ENCODE measurements at regions not wholly inside any gene's neighbourhood (a gene's known extent, or its start where the extent isn't known, plus 50 kb on each side); places are given as distances from the start of the nearest gene placed in this dataset.

DNA sequence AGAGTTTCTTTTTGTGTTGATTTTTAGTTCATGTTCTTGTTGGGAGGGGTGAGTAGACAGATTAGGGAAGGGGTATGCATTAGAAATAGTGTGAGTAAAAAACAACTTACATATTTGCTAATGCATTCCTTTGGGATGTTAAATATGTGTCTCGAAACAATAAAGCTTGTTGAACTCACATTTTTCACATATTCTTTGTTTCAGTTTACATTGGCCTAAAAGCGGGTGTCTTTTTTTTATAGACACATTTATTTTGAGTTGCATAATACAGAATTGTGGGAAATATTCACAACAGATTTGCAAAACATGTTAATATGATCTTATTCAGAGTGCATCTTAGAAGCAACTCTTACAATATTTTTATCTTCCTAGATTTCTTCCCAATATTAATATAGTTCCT lies 337.5 kb upstream of the CNTNAP2 start:
- H3K9me3 ChIP-seq: peaks cover 19% of the 10 kb centered on the region
- TF ChIP-seq, protein P1, sequence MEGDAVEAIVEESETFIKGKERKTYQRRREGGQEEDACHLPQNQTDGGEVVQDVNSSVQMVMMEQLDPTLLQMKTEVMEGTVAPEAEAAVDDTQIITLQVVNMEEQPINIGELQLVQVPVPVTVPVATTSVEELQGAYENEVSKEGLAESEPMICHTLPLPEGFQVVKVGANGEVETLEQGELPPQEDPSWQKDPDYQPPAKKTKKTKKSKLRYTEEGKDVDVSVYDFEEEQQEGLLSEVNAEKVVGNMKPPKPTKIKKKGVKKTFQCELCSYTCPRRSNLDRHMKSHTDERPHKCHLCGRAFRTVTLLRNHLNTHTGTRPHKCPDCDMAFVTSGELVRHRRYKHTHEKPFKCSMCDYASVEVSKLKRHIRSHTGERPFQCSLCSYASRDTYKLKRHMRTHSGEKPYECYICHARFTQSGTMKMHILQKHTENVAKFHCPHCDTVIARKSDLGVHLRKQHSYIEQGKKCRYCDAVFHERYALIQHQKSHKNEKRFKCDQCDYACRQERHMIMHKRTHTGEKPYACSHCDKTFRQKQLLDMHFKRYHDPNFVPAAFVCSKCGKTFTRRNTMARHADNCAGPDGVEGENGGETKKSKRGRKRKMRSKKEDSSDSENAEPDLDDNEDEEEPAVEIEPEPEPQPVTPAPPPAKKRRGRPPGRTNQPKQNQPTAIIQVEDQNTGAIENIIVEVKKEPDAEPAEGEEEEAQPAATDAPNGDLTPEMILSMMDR (IDR thresholded peaks at IDR 0.05): no peak
- no peaks in the 10 kb centered on the region for H3K36me3 ChIP-seq (ENCODE audit: low read depth)
- DNase-seq (no peak), ATAC-seq (no peak)
- H3K4me1 ChIP-seq (ENCODE audit: low read depth): no peaks in the 10 kb centered on the region
- H3K4me3 ChIP-seq: no peak overlapping the region
- intact Hi-C loops (cut with DNase I, micrococcal nuclease): no loop called here

DNA sequence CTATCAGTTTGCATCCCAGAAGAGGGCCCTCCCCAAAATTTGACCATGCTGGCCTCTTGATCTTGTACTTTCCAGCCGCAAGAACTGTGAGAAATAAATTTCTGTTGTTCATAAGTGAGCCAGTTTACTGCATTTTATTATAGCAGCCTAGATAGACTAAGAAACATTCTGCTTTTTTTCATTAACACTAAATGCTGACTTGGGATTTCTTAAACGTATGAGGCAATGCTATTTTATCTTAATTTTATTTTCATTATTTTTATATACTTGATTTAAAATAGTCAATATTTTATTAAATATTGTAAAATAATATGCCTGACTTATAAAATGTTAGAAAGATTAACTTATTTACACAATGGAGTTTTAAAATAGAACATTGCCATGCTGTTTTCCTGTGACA lies 341.8 kb upstream of the CNTNAP2 start:
- no peak for ATAC-seq
- TF ChIP-seq, protein P1 (IDR thresholded peaks at IDR 0.05): no peak
- peaks cover 13% of the 10 kb centered on the region for H3K9me3 ChIP-seq
- DNase-seq: no peak
- H3K4me1 ChIP-seq (ENCODE audit: low read depth): no peaks in the 10 kb centered on the region
- no peaks in the 10 kb centered on the region for H3K36me3 ChIP-seq (ENCODE audit: low read depth)
- intact Hi-C loops (cut with DNase I, micrococcal nuclease): no loop called here
- H3K4me3 ChIP-seq: no peak overlapping the region

DNA sequence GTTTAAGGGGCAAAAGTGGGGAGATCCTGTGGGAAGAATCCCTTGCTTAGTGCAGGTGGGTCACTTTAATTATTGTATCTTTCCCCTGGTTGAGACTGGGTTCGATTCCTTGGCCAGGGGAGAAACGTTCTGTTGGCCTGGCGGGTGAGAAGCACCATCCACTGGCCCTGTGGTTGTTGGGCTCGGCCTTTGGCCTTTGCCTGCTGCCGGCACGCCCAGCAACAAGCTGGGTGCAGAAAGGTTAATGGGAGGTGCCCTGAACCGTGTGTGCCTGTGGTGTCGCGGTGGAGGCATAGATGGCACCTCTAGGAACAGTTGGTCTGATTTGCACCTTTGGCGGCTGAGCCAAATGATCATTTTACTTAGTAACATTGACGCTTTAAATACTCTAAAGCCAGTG lies 363.6 kb upstream of the CNTNAP2 start:
- peaks cover 35% of the 10 kb centered on the region for H3K9me3 ChIP-seq
- TF ChIP-seq, protein P1 (IDR thresholded peaks at IDR 0.05): no peak
- intact Hi-C loops (cut with DNase I, micrococcal nuclease): no loop called here
- DNase-seq (no peak), ATAC-seq (no peak)
- no peak overlapping the region for H3K4me3 ChIP-seq
- no peaks in the 10 kb centered on the region for H3K36me3 ChIP-seq (ENCODE audit: low read depth)
- H3K4me1 ChIP-seq (ENCODE audit: low read depth): no peaks in the 10 kb centered on the region

DNA sequence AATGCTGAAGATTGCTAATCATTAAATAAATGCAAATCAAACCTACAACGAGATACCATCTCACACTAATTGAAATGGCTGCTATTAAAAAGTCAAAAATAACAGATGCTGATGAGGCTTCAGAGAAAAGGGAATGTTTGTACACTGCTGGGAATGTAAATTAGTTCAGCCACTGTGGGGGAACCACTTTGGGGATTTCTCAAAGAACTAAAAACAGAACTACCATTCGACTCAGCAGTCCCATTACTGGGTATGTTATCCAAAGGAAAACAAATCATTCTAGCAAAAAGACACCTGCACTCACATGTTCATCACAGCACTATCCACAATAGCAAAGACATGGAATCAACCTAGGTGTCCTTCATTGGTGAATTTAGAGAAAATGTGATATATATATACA lies 379.0 kb upstream of the CNTNAP2 start:
- TF ChIP-seq, protein P1 (IDR thresholded peaks at IDR 0.05): no peak
- H3K4me3 ChIP-seq: no peak overlapping the region
- H3K4me1 ChIP-seq (ENCODE audit: low read depth): no peaks in the 10 kb centered on the region
- intact Hi-C loops (cut with DNase I, micrococcal nuclease): no loop called here
- H3K9me3 ChIP-seq: peaks cover 2% of the 10 kb centered on the region
- ATAC-seq (no peak), DNase-seq (no peak)
- H3K36me3 ChIP-seq (ENCODE audit: low read depth): no peaks in the 10 kb centered on the region

DNA sequence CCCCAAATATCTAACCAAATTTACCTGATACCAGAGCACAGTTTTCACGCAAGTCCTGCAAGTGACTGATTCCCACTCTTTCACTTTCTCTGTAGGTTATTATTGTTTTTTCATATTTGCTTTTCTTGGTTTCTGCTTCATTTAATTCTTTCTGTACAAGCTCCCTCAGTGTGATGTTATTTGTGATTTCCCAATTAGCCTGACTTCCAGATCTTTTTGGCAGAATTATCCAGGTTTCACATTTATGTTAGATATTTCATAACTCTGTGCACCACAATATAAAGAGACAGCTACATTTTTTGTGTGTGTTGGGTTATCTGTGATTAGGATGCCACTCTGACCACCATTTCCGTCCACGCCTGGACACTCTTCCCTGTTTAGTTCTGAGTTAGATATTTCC lies 381.5 kb upstream of the CNTNAP2 start:
- Histone ChIP-seq H3K4me1 (ENCODE audit: low read depth) (no peaks in the 10 kb centered on the region), H3K4me3 (no peak overlapping the region), H3K9me3 (peaks cover 4% of the 10 kb centered on the region), H3K36me3 (ENCODE audit: low read depth) (no peaks in the 10 kb centered on the region)
- TF ChIP-seq, protein P1 (IDR thresholded peaks at IDR 0.05): no peak
- no peak for ATAC-seq
- intact Hi-C loops (cut with DNase I, micrococcal nuclease): no loop called here
- no peak for DNase-seq

DNA sequence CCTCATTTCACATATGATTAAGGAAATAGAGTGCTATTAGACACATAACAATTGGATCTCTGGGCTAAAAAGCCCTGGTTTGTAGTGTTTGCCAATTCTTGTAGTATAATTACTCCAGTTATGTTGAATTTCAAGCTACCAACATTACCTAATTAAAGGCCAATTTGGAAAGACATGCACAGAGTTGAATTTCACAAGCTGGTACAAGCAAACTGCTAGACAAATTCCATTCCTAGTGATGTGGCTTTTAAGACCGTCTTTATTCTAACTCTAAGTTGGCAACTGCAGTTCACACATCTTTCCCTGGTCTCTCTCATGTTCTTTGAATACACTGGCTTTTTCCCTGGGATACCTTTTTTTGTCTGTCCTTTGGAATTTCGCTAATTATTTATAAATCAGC lies 384.1 kb upstream of the CNTNAP2 start:
- ATAC-seq (no peak), DNase-seq (no peak)
- intact Hi-C loops (cut with DNase I, micrococcal nuclease): no loop called here
- no peaks in the 10 kb centered on the region for H3K4me1 ChIP-seq (ENCODE audit: low read depth)
- H3K36me3 ChIP-seq (ENCODE audit: low read depth): no peaks in the 10 kb centered on the region
- TF ChIP-seq, protein P1 (IDR thresholded peaks at IDR 0.05): no peak
- H3K9me3 ChIP-seq: peaks cover 8% of the 10 kb centered on the region
- no peak overlapping the region for H3K4me3 ChIP-seq
